ENCODE measurements at regions not wholly inside any gene's neighbourhood (a gene's known extent, or its start where the extent isn't known, plus 50 kb on each side); places are given as distances from the start of the nearest gene placed in this dataset.

GRCh38 chr4:33422656-33423055 is 2702.5 kb downstream of the PCDH7 start:
- no peak overlapping the region for H3K4me3 Mint-ChIP-seq (ENCODE audit: unreplicated experiment)
- TF ChIP-seq CTCF (IDR thresholded peaks at IDR 0.05; ENCODE audit: unreplicated experiment), result no peak
- no peak overlapping the region for H3K27ac Mint-ChIP-seq (ENCODE audit: unreplicated experiment)
- H3K36me3 Mint-ChIP-seq (ENCODE audit: low read depth, unreplicated experiment), result no peaks in the 10 kb centered on the region
- no peaks in the 10 kb centered on the region for H3K4me1 Mint-ChIP-seq (ENCODE audit: unreplicated experiment)
- no peak for DNase-seq (ENCODE audit: low spot score)
- H3K27me3 Mint-ChIP-seq (ENCODE audit: unreplicated experiment), result peaks cover 2% of the 10 kb centered on the region
- no peaks in the 10 kb centered on the region for H3K9me3 Mint-ChIP-seq (ENCODE audit: unreplicated experiment)

GRCh38 chr4:33425936-33426335 is 2705.8 kb downstream of the PCDH7 start:
- Mint-ChIP-seq H3K36me3 (ENCODE audit: low read depth, unreplicated experiment) (no peaks in the 10 kb centered on the region), H3K27ac (ENCODE audit: unreplicated experiment) (no peak overlapping the region), H3K27me3 (ENCODE audit: unreplicated experiment) (peaks cover 3% of the 10 kb centered on the region), H3K9me3 (ENCODE audit: unreplicated experiment) (no peaks in the 10 kb centered on the region), H3K4me3 (ENCODE audit: unreplicated experiment) (no peak overlapping the region), H3K4me1 (ENCODE audit: unreplicated experiment) (peaks cover 10% of the 10 kb centered on the region)
- no peak for TF ChIP-seq CTCF (IDR thresholded peaks at IDR 0.05; ENCODE audit: unreplicated experiment)
- no peak for DNase-seq (ENCODE audit: low spot score)

- DNase-seq (ENCODE audit: low spot score), result no peak
- no peaks in the 10 kb centered on the region for H3K36me3 Mint-ChIP-seq (ENCODE audit: low read depth, unreplicated experiment)
- no peak overlapping the region for H3K27ac Mint-ChIP-seq (ENCODE audit: unreplicated experiment)
- H3K27me3 Mint-ChIP-seq (ENCODE audit: unreplicated experiment), result peaks cover 2% of the 10 kb centered on the region
- no peak overlapping the region for H3K4me3 Mint-ChIP-seq (ENCODE audit: unreplicated experiment)
- no peaks in the 10 kb centered on the region for H3K9me3 Mint-ChIP-seq (ENCODE audit: unreplicated experiment)
- peaks cover 12% of the 10 kb centered on the region for H3K4me1 Mint-ChIP-seq (ENCODE audit: unreplicated experiment)
- TF ChIP-seq CTCF (IDR thresholded peaks at IDR 0.05; ENCODE audit: unreplicated experiment), result no peak
Observed at GRCh38 chr4:33427676-33428075, 2707.5 kb downstream of the PCDH7 start.

- H3K4me1 Mint-ChIP-seq (ENCODE audit: unreplicated experiment), result peaks cover 12% of the 10 kb centered on the region
- no peak overlapping the region for H3K4me3 Mint-ChIP-seq (ENCODE audit: unreplicated experiment)
- TF ChIP-seq CTCF (IDR thresholded peaks at IDR 0.05; ENCODE audit: unreplicated experiment), result no peak
- peak overlapping the region; percentile 93 for H3K27ac Mint-ChIP-seq (ENCODE audit: unreplicated experiment)
- H3K27me3 Mint-ChIP-seq (ENCODE audit: unreplicated experiment), result peaks cover 2% of the 10 kb centered on the region
- no peak for DNase-seq (ENCODE audit: low spot score)
- H3K9me3 Mint-ChIP-seq (ENCODE audit: unreplicated experiment), result no peaks in the 10 kb centered on the region
- H3K36me3 Mint-ChIP-seq (ENCODE audit: low read depth, unreplicated experiment), result no peaks in the 10 kb centered on the region
Observed at GRCh38 chr4:33429971-33430370, 2709.8 kb downstream of the PCDH7 start.

GRCh38 chr4:33437406-33437805 is 2717.2 kb downstream of the PCDH7 start:
- no peaks in the 10 kb centered on the region for H3K27me3 Mint-ChIP-seq (ENCODE audit: unreplicated experiment)
- no peaks in the 10 kb centered on the region for H3K9me3 Mint-ChIP-seq (ENCODE audit: unreplicated experiment)
- H3K4me3 Mint-ChIP-seq (ENCODE audit: unreplicated experiment), result no peak overlapping the region
- no peaks in the 10 kb centered on the region for H3K4me1 Mint-ChIP-seq (ENCODE audit: unreplicated experiment)
- TF ChIP-seq CTCF (IDR thresholded peaks at IDR 0.05; ENCODE audit: unreplicated experiment), result no peak
- H3K36me3 Mint-ChIP-seq (ENCODE audit: low read depth, unreplicated experiment), result no peaks in the 10 kb centered on the region
- no peak overlapping the region for H3K27ac Mint-ChIP-seq (ENCODE audit: unreplicated experiment)
- no peak for DNase-seq (ENCODE audit: low spot score)

Measured in endothelial cell (in vitro differentiated cells).